ENCODE measurements at regions not wholly inside any gene's neighbourhood (a gene's known extent, or its start where the extent isn't known, plus 50 kb on each side); places are given as distances from the start of the nearest gene placed in this dataset.
"Not testable (repeated sequence)": the region's sequence is repeated elsewhere in the genome, so short reads cannot be mapped to it uniquely, and the experiment has no call there.

DNA sequence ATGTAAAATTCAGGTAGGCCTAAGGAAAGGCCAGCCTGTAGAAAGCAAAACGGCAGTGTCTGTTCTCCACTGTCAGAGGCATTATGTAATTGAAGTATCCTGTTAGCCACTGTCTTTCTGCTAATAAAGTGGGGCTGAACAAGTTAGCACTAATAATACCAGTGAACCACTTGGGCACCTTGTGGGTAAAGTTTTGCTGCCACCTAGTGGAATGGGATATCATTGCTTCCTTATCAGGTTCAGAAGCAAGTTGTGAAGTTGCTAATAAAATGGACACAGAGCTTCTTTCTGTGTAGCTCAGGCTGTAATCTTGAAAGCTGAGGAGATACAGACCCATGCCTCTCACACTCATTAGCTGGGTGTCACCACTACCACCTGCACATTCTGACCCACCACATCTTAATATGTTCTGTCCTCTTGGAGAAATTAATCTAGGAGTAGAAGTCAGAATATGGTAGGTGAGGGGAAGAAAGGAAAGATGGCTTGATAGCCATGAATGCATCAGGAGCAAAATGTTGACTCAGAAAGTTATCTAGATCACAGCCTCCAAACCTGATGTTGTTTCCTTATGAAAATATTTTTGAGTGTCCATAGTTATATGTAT, 175.1 kb downstream of the SEPTIN7 start:
- DNase-seq: no peak

DNA sequence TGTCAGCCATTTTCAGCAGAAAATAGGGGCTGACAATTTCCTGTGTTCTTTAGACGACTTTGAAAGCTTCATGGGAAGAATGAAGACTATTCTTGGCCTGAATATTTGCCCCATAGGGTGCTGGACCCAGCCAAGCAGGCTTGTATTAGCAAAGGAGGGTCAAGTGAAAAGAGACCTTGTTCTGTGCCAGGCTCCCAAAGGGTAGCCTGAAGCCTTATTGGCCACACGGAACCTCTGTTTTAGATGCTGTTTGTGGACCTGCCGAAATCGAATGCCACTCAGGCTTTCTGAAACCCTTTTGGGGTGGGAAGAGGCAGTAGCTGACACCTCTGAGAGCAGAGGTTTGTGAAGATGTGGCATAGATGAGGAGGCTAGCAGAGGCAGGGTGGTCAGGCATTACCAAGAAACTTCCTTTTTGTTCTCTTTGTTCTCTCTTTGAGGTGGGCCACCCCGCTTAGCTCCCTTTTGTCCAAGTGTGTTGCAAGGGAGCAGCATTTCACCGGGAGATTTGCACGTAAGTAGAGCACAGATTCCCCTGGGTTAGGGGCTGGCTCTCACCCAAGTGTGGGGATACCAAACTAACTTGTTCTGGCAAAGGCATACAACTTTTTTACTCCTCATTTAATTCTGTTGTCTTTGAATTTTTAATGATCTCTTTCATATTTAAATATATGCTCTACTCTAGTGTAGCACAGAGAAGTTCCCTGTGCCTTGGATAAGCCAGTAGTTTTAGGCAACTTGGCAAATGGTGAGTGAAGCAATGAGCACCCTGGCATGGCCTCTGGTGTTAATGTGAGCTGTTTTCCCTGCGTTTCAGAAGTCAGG, 174.0 kb upstream of the EEPD1 start:
- DNase-seq: not testable (repeated sequence)

DNA sequence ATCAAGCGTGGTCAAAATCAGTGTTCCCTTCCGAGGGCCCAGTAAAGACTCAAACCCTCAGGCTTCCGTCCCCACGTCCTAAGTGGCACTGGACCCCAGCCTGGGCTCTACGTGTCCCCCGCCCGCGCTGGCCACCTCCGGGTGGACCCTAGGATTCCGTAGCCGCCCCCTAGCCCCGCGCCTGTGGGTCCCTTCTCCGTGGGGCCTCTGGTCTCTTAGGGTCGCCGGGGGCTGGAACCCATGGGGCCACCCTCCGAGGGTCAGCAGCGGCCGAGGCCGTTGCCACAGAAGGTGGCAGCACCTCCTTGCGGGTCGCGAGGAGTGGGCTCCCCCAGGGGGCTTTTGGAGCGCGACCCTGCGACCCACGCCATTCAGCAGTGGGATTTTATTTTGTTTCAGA, 170.5 kb upstream of the EEPD1 start:
- DNase-seq: no peak

DNA sequence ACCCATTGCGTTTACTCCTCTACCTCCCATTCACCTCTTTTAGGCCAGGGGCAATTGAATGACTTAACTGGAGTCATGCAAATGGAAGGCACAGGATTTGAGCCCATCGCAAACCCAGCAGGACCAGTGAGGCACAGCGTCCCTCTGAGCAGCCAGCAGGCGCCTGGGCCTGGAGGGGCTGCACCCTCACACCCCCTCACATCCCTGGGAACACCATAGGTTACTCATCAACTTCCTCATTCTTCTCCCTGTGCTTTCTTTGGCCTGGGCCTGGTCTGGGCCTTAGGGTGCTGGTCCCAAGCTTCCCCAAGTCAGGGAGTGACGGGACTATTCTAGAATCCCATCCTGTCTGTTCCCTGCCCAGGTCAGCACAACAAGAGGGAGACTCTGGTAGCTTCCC, 169.4 kb upstream of the EEPD1 start:
- no peak for DNase-seq

DNA sequence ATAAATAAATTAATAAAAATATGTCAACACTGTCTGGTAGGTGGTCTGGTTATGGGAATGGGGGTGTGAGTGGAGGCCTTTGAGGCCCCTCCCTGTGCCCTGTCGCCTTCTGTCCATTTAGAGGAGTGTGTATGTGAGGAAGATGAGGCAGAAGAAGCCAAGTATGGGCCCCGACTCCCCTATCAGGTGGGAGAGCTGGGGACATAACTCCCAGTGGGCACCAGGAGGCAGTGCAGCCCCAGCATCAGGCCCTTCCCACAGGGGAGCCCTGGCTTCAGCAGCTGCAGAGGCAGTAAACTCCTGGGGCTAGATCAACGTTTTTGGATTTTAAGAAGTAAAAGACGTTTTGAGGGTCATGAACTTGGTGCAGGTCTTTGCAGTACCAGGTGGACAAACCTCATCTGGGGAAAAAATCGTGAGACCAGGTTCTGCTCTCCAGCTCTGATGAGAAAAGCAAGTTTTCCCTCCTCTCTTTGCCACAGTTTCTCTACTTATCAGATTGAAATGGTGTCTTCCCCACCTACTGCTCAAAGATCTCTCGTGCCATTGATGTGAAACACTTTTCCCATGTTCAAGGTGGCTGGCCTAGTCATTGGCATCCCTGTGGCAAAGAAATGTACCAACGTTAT, 167.8 kb upstream of the EEPD1 start:
- peak; percentile 87 for DNase-seq

DNA sequence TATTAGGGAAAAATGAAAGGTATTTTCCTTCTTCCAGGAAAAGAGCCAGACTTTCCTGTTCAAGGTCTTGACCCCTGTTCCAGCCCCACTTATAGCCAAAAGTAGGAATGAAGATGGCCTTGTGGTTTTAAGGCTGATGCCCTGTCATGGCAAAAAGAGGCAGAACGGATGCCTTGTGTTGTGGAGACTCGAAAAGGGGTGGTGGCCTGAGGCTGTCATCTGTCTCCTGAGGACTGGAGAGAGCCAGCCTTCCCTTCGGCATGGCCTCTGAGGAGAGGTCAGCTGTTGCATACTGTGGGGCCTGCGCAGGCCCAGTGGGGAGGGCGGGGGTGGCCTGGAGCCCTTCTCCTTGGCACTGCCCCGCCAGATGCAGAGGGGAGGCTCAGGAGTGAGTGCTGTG, 166.0 kb upstream of the EEPD1 start:
- no peak for DNase-seq

DNA sequence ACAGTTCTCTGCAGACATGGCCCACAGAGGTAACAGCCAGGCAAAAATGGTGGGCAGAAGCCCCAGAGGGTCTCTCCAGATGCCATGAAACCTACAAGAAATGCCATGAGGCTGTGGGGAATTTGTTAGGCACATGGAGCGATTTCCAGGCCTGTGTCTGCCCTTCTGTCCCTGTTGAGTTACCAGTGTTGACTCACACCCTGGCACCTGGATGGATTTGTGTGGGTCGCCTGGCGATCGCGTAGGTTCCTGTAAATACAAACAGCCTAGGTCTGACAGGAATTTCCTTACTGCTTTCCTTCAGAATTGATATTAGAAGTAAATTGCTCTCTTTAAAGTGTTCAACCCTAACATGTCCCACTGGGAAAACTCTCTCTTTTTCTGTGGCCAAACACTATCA, 164.9 kb upstream of the EEPD1 start:
- no peak for DNase-seq

DNA sequence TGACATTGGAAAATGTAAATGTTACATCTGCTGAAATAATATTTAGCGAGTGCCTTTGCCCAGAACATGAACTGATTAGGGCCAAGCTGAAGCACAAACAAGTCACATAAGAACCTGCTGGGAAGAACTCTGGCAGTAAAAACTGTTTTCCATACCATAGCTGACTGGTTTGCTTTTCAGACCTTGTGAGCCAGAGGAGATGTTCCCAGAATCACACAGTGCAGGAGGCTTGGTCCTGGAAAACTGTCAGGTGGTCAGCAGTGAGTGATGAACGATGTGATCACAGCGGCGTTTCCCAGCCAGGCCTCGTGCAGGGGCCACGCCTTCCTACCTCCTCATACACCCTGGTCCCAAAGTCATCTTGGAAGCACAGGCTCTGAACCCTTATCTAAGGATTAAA, 164.2 kb upstream of the EEPD1 start:
- DNase-seq: no peak

DNA sequence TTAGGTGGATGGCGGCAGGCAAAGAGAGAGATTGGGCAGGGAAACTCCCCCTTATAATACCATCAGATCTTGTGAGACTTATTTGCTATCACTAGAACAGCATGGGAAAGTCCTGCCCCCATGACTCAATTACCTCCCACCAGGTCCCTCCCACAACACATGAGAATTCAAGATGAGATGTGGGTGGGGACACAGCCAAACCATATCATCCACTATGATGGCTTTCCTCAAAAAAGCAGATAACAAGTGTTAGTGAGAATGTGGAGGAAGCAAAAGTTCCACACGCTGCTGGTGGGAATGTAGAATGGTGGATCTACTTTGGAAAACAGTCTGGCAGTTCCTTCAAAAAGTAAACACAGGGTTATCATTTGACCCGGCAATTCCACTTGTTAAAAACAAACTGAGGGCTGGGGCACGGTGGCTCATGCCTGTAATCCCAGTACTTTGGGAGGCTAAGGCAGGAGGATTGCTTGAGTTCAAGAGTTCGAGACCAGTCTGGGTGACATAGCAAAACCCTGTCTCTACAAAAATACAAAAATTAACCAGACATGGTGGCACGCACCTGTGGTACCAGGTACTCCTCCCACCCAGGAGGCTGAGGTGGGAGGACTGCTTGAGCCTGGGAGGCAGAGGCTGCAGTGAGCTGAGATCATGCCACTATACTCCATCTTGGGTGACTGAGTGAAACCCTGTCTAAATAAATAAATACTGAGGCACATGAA, 161.4 kb upstream of the EEPD1 start:
- no peak for DNase-seq

DNA sequence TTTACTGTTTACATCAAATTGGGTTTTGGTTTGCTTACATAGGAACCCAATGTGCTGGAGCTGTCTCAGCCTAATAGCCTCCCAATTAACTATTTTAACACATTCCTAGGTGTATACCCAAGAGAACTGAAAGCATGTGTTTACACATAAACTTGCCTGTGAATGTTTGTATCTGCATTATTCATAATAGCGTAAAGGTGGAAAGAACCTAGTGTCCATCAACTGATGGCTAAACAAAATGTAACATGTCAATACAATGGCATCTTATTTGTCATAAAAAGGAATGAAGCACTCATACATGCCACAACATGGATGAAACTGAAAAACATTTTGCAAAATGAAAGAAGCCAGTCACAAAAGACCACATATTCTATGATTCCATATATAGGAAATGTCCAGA, 160.6 kb upstream of the EEPD1 start:
- no peak for DNase-seq

DNA sequence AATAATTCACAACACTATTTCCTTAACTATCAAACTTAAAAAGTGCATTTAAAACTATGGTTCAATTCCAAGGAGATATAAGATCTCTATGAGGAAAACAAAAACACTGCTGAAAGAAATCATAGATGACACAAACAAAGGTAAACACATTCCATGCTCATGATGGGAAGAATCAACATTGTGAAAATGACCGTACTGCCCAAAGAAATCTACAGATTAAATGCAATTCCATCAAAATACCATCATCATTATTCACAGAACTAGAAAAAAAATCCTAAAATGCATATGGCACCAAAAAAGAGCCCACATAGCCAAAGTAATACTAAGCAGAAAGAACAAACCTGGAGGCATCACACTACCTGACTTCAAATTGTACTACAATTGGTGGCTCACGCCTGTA, 159.9 kb upstream of the EEPD1 start:
- DNase-seq: no peak

DNA sequence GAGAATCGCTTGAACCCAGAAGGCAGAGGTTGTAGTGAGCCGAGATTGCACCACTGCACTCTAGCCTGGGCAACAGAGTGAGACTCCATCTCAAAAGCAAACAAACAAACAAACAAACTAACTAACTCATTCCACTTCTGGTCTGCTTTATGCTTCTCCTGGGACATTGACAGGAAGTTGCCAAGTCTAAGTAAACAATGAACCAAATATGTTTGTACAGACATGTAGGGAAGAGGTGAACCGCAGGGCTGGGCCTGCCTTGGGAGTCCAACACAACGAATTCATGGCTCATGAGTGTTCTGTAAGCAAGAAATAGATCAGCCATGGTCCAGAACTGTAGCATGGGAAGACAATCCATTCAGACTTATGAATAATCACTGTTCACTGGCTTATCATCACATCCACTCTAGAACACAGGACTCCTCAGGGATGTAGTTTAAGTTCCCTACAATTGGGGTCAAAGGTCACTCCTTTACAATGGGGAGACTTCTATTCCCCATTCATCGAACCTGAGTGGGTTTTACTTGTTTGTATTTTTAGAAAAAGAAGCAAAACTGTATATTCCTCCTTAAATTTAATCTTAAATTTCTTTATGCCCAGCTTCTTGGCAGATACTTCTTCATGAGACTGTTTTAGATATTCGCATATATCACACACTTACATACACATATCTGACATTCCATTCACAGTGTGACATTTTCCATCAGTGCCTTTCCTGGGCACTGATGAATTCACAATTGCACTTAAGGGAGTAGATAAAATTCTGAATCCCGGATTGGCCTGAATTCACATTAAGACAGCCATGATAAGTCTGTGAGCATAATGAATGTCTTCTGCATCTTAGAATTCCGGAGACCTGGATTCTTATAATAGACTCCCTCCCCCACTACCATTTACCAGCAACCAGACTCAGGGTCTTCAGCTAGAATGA, 159.1 kb upstream of the EEPD1 start:
- no peak for DNase-seq

DNA sequence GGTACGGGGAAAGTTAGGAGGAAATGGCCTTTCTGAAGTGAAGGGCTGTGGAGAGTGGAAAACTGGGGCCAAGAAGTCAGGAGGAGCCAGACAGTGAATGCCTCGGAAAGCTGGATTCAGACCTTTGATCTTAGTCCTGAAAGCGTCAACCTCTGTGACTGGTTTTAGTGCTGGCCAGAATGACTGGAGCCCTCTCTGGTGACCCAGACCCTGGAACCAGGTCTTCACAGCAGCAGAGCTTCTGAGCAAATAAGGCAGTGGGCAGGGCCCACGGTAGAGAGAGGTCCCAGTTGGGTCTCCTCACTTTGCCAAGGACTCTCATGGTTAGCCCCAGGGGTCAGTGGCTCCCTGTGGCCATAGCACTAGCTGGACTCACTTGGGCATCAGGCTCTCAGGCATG, 157.7 kb upstream of the EEPD1 start:
- DNase-seq: no peak

DNA sequence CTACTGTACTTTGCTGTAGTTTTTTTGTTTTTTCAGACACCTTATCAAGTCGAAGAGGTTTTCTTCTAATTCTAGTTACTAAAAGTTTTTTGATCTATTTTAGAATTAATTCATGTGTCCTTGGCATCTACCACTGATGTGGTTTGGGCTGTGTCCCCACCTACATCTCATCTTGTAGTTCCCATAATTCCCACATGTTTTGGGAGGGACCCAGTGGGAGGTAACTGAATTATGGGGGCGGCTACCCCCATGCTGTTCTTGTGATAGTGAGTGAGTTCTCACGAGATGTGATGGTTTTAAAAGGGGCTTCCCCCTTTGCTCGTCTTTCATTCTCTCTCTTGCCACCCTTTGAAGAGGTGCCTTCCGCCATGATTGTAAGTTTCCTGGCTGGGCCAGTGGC, 154.6 kb upstream of the EEPD1 start:
- no peak for DNase-seq

DNA sequence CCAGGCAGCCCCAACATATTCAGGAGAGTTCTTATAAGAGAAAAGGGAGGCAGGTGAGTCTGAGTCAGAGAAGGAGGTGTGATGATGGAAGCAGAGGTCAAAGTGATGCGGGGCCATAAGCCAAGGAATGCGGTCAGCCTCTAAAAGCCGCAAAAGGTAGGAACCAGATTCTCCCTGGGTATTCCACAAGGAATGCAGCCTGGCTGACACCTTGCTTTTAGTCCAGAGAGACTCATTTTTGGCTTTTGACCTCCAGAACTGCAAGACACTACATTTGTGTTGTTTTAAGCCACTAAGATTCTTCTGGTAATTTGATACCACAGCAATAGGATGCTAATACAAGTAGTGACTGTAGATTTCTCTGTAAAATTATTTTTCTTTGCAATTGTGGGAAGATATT, 151.5 kb upstream of the EEPD1 start:
- no peak for DNase-seq

DNA sequence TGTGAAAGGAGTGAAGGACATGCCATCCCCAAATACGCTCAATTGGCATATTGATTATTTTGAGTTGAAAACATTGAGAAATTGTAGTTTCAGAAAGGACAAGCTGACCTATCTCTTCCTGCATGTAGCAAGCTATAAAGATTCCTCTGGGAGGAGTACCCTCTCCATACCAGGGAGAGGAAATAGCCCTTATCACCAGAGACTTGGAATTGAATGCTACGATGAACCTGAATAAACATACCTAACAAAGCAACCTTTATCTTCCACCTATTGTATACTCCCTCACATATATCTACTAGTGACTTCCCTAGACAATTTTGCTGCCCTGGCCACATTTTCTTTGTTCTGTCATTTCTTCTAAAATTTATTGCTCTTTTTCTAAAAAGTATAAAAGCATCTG, 150.2 kb upstream of the EEPD1 start:
- DNase-seq: no peak

DNA sequence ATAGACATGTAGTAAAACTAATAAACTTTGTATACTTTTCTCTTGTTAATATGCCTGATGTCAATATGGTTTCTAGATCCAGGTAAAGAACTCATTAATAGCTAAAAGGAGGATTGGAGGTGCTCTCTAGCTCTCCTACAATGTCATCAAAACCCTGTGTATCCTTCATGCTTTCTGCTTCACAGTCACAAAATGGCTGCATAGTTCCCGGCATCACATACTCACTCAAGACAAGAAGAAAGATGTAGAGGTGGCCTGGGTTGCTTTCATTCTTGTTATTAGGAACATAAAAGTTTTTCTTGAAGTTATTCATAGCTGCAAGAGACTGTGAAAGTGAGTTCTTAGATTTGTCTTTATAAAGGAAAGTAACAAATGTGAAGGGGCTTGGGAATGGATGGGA, 149.7 kb upstream of the EEPD1 start:
- DNase-seq: no peak

DNA sequence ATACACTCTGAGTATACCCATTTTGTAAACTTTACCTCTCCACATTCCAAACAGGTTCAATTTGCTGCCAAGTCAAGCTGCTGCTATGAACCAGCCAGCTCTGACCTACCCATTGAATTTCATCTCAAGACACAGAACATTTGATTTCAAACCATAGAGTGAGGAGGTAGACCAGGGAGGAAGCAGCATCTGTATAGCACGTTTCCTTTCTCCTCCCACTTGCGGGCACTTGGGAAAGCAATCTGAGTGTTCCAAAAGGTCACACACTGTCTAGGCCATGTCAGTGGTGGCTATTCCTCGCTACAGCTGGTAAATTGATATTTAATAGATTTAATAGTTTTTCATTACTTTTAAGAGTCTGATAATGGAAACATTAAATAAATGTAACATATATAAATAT, 147.8 kb upstream of the EEPD1 start:
- DNase-seq: no peak

DNA sequence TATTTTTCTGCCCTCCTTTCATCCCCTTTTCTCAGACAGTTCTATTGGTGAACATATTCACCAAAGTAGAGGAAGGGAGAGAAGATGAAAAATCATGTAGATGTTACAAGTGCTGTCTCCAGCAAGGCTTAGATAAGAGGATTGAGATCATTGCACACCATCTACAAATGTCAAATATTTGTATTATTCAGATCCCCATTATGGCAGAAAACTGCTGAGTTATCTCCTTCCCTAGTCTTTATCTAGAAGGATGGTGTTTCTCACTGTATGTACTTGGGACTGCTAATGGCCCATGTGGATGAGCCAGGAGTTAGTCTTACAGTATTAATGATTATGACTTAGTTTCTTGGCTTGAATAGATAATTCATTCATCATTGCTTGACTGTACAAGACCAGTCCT, 147.2 kb upstream of the EEPD1 start:
- no peak for DNase-seq

DNA sequence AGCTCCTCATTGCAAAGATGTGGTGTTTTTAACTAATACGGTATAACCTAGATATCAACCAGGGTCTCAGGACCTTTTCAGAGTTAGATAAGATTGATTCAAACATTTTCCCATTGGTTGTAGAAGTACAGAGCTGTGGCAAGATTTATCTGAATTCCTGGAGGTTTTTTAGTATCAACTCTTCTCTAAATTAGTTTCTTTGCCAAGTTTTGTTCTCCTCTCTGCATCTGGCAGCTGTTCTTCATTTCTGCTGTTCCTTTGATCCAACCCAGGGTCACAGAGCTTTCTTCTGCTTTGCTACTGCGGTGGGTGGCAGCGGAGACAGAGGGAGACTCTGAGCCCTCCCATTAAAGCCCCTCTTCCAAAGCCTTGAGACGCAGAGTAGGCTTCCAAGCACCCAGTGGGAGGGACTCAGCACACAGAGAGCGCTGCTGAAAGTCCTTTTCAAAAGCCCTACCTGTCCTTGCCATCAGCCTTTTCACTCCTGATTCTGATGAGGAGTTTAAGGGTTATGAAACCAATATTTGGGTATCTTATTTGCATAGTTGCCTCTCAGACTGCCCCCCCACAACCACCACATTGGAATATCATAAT, 146.3 kb upstream of the EEPD1 start:
- DNase-seq: no peak

DNA sequence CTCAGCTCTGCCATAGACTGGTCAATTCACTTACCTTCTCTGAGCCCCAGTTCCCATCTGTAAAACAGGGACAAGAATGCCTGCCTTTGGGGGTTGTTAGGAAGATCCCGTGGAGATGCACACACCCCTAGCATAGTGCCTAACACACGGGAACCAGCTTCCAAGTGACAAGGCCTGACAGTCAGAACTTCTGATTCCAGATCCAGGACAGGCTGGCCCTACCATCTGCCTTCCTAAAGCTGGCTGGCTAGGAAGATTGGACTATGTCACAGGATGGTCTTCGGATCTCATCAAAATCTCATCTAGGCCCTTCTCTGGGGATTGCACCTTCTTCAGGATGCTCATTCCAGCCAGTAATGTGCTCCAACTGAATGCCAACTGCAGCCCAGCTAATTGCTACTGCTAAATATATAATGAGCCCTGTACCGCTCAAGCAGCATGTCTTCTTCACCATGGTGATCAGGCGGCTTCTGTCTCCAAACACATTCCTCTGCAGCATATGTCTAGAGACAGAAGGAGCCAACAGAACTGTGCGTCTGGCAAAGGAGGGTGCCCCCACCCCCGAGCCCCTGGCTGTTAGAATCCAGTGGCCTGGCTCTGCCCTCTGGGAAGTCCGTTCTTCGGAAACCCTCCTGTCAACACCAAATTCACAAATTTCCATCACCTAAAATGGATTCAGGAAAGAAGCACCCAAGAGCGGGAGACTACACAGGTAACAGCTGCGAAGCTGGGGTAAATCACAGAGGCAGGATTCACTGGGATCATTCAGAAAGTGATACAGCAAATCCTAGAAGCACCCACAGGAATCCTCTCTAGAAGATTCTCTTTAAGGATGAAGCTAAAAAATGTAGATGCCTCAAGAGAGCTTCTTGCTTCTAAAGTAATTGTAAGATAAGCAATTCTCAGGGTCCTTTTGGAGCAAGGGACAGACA, 142.1 kb upstream of the EEPD1 start:
- no peak for DNase-seq
